MM.1S (cell line): ENCODE measurements at regions not wholly inside any gene's neighbourhood (a gene's known extent, or its start where the extent isn't known, plus 50 kb on each side); places are given as distances from the start of the nearest gene placed in this dataset.

ENCODE experiments used
- EZH2 ChIP-seq: fragments of 300-600 bp; sonication (generic); optimal IDR thresholded peaks from 2 replicates; pipeline ENCODE3; 2017; ENCODE audit warnings: low read depth, mild to moderate bottlenecking, antibody characterized with exemption, low read length, mixed read lengths
- EZH2phosphoT487 ChIP-seq: fragments of 300-600 bp; sonication (generic); IDR thresholded peaks from 2 replicates; pipeline ENCODE4 v1.6.1; 2018; ENCODE audit warnings: antibody characterized with exemption, low read length
- TF ChIP-seq, protein P1 (sequence below): fragments of 300-600 bp; sonication (generic); IDR thresholded peaks from 2 replicates; pipeline ENCODE4 v1.5.1; 2016; ENCODE audit warnings: antibody characterized with exemption, low read length, mixed read lengths

DNA sequence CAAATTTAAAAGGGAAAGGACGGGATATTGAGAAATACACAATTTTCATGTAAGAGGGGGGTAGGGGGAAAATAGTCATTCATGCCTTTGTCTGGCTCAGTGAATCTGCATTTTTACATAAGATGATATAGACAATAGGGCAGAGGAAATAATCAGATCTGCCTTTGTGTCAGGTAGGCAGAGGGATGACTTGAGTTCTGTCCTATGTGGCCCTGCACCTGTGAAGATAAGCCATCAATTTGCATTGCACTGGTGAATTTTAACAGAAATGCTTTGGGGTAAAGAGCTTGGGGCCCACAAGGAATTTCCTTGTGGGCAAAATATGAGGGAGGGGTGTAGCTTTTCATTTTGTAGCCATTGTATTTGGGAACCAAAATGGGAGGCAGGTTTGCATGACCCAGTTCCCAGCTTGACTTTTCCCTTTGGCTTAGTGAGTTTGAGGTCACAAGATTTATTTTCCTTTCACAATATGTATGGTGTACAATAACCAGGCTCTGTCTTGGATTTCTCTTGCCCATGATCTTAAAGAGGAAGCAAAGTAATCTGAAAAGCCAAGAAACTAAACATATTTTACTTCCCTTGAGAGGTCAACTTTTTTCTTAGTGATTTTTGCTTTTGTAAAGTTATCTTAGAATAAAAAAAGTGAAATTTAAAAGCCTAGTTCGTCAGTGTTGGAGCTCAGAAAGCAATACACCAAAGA, 77.7 kb upstream of the SORL1 start:
- TF ChIP-seq, protein P1, sequence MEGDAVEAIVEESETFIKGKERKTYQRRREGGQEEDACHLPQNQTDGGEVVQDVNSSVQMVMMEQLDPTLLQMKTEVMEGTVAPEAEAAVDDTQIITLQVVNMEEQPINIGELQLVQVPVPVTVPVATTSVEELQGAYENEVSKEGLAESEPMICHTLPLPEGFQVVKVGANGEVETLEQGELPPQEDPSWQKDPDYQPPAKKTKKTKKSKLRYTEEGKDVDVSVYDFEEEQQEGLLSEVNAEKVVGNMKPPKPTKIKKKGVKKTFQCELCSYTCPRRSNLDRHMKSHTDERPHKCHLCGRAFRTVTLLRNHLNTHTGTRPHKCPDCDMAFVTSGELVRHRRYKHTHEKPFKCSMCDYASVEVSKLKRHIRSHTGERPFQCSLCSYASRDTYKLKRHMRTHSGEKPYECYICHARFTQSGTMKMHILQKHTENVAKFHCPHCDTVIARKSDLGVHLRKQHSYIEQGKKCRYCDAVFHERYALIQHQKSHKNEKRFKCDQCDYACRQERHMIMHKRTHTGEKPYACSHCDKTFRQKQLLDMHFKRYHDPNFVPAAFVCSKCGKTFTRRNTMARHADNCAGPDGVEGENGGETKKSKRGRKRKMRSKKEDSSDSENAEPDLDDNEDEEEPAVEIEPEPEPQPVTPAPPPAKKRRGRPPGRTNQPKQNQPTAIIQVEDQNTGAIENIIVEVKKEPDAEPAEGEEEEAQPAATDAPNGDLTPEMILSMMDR, result no peak
- TF ChIP-seq EZH2, result no peak
- no peak for TF ChIP-seq EZH2phosphoT487
